RWPE1 (cell line): ENCODE measurements at regions not wholly inside any gene's neighbourhood (a gene's known extent, or its start where the extent isn't known, plus 50 kb on each side); places are given as distances from the start of the nearest gene placed in this dataset.

Experiments
- CTCF ChIA-PET: fragments of 350-600 bp; sonication (Branson Sonifier 250); formaldehyde crosslinking; extraction: SDS; loops from one replicate; lab custom pipeline; 2021; lab: Yijun Ruan, JAX
- POLR2A ChIA-PET: fragments of 400-600 bp; formaldehyde crosslinking; extraction: SDS; loops from one replicate; lab custom pipeline; 2020; ENCODE audit warnings: antibody characterized with exemption; ENCODE audit not compliant: low non-redundant PET; lab: Yijun Ruan, JAX
- DNase-seq: peaks from one replicate; pipeline ENCODE4 v3.0.0; 2012; ENCODE audit warnings: low spot score
- H3K27ac ChIP-seq: fragments of 450-650 bp; 2 replicates; pipeline ENCODE4 v1.5.1; 2017
- CTCF ChIP-seq: fragments of 450-650 bp; conservative IDR thresholded peaks from 2 replicates; pipeline ENCODE4 v1.5.1; 2017; ENCODE audit warnings: low read depth, mild to moderate bottlenecking

- TF ChIP-seq CTCF: no peak
- CTCF ChIA-PET: interaction anchor here (0.6 to 1.0 kb wide), 2 partner anchors 21 to 90 kb away, joined by 3 read pairs; no protein-coding TSS in a partner anchor
- POLR2A ChIA-PET: no interaction called here
- H3K27ac ChIP-seq: no peak overlapping the region
- DNase-seq: no peak
Observed at GRCh38 chr4:81595798-81596610, 124.3 kb upstream of the RASGEF1B start.

- no peak overlapping the region for H3K27ac ChIP-seq
- CTCF ChIA-PET: interaction anchor here (0.6 to 1.0 kb wide), 2 partner anchors 22 to 89 kb away, joined by 3 read pairs; no protein-coding TSS in a partner anchor
- TF ChIP-seq CTCF: no peak
- POLR2A ChIA-PET: no interaction called here
- no peak for DNase-seq
Observed at GRCh38 chr4:81595287-81595686, 123.6 kb upstream of the RASGEF1B start.

GRCh38 chr4:81594490-81595159 is 122.9 kb upstream of the RASGEF1B start:
- ChIA-PET POLR2A (no interaction called here), CTCF (no interaction called here)
- no peak overlapping the region for H3K27ac ChIP-seq
- no peak for TF ChIP-seq CTCF
- no peak for DNase-seq

GRCh38 chr4:81592701-81593100 is 121.0 kb upstream of the RASGEF1B start:
- TF ChIP-seq CTCF: no peak
- POLR2A ChIA-PET: no interaction called here
- no peak for DNase-seq
- no peak overlapping the region for H3K27ac ChIP-seq
- CTCF ChIA-PET: no interaction called here

GRCh38 chr4:81590596-81590995 is 118.9 kb upstream of the RASGEF1B start:
- no peak overlapping the region for H3K27ac ChIP-seq
- CTCF ChIA-PET: no interaction called here
- DNase-seq: no peak
- POLR2A ChIA-PET: no interaction called here
- no peak for TF ChIP-seq CTCF

GRCh38 chr4:81589262-81589661 is 117.6 kb upstream of the RASGEF1B start:
- no peak for DNase-seq
- CTCF ChIA-PET: no interaction called here
- no peak overlapping the region for H3K27ac ChIP-seq
- POLR2A ChIA-PET: no interaction called here
- TF ChIP-seq CTCF: no peak
